ENCODE measurements at regions not wholly inside any gene's neighbourhood (a gene's known extent, or its start where the extent isn't known, plus 50 kb on each side); places are given as distances from the start of the nearest gene placed in this dataset.
A peak's percentile ranks its signal among the peaks of the same experiment; 100 is the strongest.
"Not testable (repeated sequence)": the region's sequence is repeated elsewhere in the genome, so short reads cannot be mapped to it uniquely, and the experiment has no call there.

DNA sequence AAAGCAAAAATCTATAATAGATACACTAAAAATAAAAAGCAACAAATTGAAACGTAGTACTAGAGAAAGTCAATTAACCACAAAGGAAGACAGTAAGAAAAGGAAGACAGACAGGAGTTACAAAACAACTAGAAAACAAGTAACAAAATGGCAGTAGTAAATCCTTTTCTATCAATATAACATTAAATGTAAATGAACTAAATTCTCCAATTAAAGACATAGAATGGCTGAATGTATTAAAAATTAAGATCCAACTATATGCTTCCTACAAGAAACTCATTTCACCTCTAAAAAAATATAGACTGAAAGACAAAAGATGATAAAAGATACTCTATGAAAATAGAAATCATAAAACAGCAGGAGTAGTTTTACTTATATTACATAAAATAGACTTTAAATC is 79.1 kb downstream of the CTH start:
- DNase-seq: no peak

GRCh38 chr1:70495370-70495769 is 84.3 kb downstream of the CTH start:
- DNase-seq: peak in 1 of 2 experiments; percentile 52

DNA sequence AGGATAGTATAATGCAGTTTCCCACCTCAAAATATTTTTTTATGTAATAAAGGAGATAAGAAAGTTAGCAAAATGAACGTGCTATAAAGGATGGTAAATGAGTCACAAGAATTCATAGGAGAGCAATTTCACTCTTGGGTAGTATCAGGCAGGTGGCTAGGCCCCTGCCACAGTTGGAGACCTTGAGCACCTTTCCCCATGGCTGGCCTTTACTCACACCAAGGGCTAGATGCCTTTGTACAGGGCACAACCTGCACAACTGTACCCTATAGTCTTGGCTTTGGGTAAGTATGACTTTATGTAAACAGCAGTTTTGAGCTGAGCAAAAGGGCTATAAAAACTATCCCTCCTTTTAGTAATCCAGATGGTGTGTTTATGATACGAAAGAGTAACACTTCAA is 85.1 kb downstream of the CTH start:
- DNase-seq: peak in 1 of 2 experiments; percentile 36

GRCh38 chr1:70497152-70497551 is 86.1 kb downstream of the CTH start:
- peak; percentile 21 to 82 for DNase-seq

DNA sequence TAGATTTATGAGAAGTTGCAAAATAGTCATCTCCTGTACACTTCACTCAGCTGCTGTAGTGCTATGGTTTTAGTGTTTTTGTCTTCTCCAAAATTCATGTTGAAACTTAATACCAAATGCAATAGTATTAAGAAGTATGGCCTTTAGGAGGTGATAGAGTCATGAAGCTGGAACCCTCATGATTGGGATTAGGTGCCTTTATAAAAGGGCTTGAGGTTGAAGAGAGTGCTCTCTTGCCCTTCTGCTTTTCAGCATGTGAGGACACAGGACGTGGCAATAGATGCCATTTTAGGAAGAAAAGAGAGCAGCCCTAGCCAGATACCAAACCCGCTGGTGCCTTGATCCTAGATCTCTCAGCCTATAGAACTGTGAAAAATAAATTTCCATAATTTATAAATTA is 87.6 kb downstream of the CTH start:
- no peak for DNase-seq

GRCh38 chr1:70499695-70500094 is 88.6 kb downstream of the CTH start:
- no peak for DNase-seq

- DNase-seq: no peak
Observed at GRCh38 chr1:70503358-70503757, 92.3 kb downstream of the CTH start.

GRCh38 chr1:70504176-70504820 is 93.2 kb downstream of the CTH start:
- no peak for DNase-seq

DNA sequence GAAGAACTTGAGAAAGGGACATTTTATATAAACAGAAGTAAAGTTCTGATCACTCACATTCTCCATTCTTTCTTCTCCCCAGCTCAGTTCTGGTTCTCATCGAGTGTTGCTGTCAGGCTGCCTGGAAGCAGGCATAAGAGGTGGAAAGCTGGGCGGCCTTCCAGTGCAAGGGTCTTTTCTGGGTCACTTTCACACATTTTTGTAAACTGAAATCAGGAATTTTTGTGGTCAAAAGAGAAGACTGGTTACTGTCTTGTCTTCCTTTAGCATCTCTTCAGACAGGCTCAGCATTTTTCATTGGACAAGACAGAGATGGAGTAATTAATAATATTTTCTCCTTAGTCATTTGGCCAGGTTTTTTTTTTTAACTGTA is 93.7 kb downstream of the CTH start:
- no peak for DNase-seq

- not testable (repeated sequence) for DNase-seq
Observed at GRCh38 chr1:70507991-70508390, 96.9 kb downstream of the CTH start.

DNA sequence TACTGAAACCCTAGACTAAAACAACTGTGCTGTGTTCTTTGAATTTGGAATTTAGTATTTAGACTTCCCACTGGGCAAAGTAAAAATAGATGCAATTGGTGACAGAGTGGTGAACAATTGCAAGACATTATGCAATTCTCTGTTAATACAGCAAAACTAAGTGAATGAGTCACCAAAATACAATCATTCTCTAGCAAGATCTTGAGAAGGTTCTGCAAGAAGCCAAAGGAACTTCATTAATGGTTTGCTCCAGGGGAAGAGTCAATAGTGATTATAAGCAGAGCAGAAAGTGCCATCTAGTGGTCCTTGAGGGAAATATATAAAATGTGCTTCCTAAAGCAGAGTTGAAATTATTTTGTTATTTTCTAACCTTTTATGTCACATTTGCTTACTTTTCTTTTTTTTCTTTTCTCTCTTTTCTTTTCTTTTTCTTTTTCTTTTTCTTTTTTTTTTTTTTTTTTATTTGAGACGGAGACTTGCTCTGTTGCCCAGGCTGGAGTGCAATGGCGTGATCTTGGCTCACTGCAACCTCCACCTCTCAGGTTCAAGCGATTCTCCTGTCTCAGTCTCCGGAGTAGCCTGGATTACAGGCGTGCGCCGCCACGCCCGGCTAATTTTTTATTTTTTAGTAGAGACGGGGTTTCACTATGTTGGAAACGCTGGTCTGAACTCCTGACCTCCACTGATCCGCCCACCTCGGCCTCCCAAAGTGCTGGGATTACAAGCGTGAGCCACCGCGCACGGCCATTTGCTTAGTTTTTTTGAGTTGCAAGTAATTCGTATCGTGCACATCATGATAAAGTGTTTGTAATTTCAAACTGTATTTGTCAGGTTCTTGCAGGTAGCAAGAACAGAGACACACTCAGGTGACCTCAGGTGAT is 99.2 kb downstream of the CTH start:
- DNase-seq: peak; percentile 71 to 79

DNA sequence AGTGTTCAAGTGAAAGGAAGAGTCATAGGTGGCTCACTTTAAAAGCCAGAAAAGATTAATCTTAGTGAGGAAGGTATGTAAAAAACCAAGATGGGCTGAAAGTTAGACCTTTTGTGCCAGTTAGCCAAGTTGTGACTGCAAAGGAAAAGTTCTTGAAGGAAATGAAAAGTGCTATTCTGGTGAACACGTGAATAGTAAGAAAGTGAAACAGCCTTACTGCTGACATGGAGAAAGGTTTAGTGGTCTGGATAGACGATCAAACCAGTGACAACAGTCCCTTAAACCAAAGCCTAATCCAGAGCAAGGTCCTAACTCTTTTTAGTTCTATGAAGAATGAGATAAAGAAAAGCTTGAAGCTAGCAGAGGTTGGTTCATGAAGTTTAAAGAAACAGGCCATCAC is 106.4 kb downstream of the CTH start:
- DNase-seq: no peak

DNA sequence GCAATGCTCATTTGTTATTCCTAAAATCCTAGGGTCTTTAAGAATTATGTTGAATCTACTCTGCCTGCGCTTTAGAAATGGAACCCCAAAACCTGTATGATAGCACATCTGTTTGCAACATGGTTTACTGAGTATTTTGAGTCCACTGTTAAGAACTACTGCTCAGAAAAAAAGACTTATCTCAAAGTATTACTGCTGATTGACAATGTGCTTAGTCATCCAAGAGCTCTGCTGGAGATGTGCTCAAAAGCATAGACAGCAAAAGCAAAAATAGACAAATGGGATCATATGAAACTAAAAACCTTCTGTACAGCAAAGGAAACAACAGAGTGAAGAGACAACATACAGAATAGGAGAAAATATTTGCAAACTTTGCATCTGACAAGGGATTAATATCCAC is 107.0 kb downstream of the CTH start:
- no peak for DNase-seq

DNA sequence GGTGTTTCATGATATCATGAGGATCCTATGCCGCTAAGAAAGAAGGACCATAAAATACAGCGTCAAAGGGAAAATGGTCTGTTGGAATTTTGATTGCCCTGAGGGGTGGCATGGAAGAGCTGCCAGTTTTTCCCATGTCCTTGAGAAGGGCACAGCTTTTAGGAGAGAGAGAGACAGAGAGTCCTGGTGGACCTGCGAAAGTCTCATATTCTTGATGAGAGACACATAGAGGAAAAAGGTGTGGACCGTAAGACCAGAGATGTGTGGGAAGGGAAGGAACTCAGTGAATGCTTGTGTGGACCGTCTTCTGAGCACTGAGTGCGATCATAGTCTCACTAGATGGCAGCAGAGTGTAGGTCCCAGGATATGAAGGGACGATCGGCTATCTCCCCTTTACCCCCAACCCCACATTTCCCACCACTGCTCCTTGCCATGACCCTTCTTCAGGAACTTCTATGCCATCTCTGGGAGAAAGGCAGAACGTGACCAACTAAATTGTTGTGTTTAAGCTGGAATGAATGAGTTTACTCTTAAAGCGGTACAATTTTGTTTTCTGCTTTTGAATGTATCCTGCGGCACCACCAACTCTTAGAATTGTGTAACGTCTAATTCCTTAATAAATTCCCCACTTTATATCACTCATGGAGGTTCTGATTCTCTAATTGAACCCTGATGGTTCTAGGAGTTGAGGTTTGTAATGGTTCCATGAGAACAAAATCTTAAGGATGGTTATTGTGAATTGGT is 117.7 kb downstream of the CTH start:
- DNase-seq: peak; percentile 38 to 60

DNA sequence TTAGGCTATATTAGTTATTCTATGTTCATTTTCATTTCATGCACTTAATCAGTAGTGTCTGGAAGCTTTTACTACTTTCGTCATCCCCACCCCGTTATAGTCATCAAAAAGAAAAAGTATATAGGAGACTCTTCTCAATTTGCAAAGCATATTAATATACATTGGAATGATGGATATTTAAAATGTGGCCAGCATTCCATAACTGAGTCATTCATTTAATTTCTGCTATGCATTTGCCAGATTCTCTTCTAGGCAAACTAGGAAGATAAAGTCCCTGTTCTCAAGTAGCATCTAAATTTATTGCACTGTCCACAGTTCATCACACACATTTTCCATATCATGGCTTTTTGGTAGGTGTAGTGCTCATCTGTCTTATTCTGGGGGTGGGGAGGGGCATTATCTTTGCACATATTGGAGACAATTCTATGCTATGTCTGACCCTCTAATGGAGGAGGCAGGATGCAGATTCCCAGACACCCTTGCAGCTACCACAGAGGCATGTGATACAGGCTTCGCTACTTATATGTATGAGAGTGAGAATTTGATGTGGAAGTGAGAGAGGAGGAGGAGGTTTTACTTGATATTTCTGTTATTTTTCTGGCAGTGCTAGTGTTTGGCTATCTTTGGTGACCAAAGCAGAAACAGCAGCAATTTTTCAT is 125.8 kb downstream of the CTH start:
- no peak for DNase-seq

DNA sequence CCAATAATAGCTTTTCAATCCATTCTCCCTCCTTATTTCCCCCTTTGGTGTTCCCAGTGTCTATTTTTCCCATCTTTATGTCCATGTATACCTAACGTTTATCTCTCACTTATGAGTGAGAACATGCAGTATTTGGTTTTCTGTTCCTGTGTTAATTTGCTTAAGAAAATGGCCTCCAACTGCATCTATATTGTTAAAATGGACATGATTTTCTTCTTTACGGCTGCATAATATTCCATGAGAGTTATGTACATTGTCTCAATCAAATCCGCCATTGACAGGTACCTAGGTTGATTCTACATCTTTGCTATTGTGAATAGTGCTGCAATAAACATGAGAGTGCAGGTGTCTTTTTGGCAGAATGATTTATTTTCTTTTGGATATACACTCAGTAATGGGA is 126.7 kb downstream of the CTH start:
- no peak for DNase-seq

DNA sequence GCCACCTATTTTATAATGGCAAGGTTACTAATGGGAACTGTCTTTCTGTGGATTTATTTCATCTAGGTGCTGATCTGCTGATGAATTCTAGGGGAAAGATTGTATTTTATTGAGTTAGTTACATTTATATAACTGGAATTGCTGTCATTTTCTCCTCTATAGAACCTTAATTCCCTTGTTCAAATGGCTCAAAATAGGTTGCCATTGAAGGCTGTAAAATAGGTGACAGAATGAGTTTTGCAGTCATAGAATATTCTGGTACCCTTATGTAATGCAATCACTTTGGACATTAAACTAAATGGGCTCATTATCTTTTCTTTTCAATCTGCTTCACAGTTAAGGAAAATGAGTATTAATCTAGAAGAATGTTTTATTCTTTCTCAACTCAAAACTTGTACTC is 131.0 kb downstream of the CTH start:
- no peak for DNase-seq

- DNase-seq: peak in 1 of 2 experiments; percentile 11
Observed at GRCh38 chr1:70542856-70543255, 131.8 kb downstream of the CTH start.

DNA sequence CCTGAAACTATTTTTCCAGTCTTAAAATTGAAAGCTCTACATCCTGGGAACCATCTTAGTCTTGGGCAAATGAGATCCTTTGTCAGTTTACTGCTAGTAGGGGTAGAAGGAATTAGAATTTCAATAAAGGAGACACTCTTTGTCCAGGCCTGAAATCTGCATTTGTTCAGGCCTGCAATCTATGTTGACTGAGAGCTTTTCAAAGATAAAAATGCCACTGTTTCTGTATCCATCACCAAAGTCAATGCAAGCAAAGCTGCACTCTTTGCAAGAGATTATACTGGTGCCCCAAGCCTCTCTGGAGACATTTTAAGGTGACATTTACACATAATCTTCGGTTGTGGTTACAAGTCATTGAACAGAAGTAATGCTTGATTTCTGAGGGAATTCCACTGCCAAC is 135.7 kb downstream of the CTH start:
- DNase-seq: no peak

- DNase-seq: no peak
Observed at GRCh38 chr1:70552662-70553566, 141.8 kb downstream of the CTH start.

DNA sequence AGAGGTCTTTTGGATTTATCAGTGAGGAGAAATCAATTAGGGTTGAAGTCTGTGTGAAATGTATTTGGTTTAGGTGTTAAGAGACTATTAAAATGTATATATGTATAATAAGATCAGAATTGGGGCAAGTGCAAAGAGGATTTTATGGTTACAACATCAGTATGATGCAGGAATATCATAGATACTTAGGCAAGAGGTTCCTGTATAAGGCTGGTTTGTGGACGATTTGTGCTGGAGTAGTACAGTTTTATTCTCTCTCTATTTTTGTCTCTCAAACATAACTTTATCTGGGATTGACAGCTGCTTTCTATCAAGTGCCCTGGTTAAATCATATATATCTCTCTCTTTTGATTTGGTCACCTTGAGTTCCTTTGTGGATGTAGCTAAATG is 142.5 kb downstream of the CTH start:
- DNase-seq: no peak

- DNase-seq: no peak
Observed at GRCh38 chr1:70554341-70554740, 143.3 kb downstream of the CTH start.
